A673 (cell line): ENCODE measurements at regions not wholly inside any gene's neighbourhood (a gene's known extent, or its start where the extent isn't known, plus 50 kb on each side); places are given as distances from the start of the nearest gene placed in this dataset.

Source experiments
- BruUV-seq: library from RNA; stranded (reverse); fragments of 400-500 nt; replicated peaks from 2 replicates; lab custom pipeline; 2021; lab: Mats Ljungman, UMichigan
- CTCF ChIA-PET: fragments of 300-600 bp; sonication (Branson Sonifier 250); formaldehyde crosslinking; loops from one replicate; lab custom pipeline; 2022; ENCODE audit warnings: antibody characterized with exemption; lab: Charles Lee
- POLR2A ChIA-PET: fragments of 300-600 bp; sonication (Branson Sonifier 250); formaldehyde crosslinking; loops from one replicate; lab custom pipeline; 2022; ENCODE audit warnings: antibody characterized with exemption; ENCODE audit not compliant: low non-redundant PET; lab: Charles Lee
- DNase-seq: peaks from one replicate; pipeline ENCODE4 v3.0.0-alpha.2; 2015; ENCODE audit warnings: low spot score
- H3K27ac ChIP-seq: fragments of 200-600 bp; sonication (generic); 2 replicates; pipeline ENCODE4 v1.5.1; 2016; ENCODE audit warnings: mixed run types, low read depth, mild to moderate bottlenecking, mixed read lengths, antibody characterized with exemption, low read length; ENCODE audit not compliant: poor library complexity, severe bottlenecking
- H3K27me3 ChIP-seq: fragments of 200-600 bp; sonication (generic); replicated peaks from 2 replicates; pipeline ENCODE4 v1.6.1; 2017; ENCODE audit warnings: mixed run types, low read depth, mild to moderate bottlenecking, mixed read lengths, antibody characterized with exemption, low read length; ENCODE audit not compliant: insufficient read depth, poor library complexity
- H3K36me3 ChIP-seq: fragments of 200-600 bp; sonication (generic); 2 replicates; pipeline ENCODE4 v1.6.1; 2016; ENCODE audit warnings: mixed run types, mild to moderate bottlenecking, mixed read lengths, antibody characterized with exemption, low read length; ENCODE audit not compliant: insufficient read depth, poor library complexity, severe bottlenecking
- H3K4me1 ChIP-seq: fragments of 200-600 bp; sonication (generic); 2 replicates; pipeline ENCODE4 v1.6.1; 2017; ENCODE audit warnings: mixed run types, mild to moderate bottlenecking, mixed read lengths, antibody characterized with exemption, low read length; ENCODE audit not compliant: insufficient read depth, poor library complexity, severe bottlenecking
- H3K4me3 ChIP-seq: fragments of 200-600 bp; sonication (generic); 2 replicates; pipeline ENCODE4 v1.5.1; 2016; ENCODE audit warnings: low read depth, mixed run types, mild to moderate bottlenecking, mixed read lengths, low read length; ENCODE audit not compliant: poor library complexity, severe bottlenecking
- H3K9me3 ChIP-seq: fragments of 200-600 bp; sonication (generic); 2 replicates; pipeline ENCODE4 v1.6.1; 2016; ENCODE audit warnings: mixed run types, low read depth, mild to moderate bottlenecking, mixed read lengths, antibody characterized with exemption, low read length; ENCODE audit not compliant: poor library complexity, severe bottlenecking
- CTCF ChIP-seq: fragments of 300-800, 200-600 bp; sonication (generic); conservative IDR thresholded peaks from 2 replicates; pipeline ENCODE4 v1.5.1; 2017; ENCODE audit warnings: low read depth, mild to moderate bottlenecking, antibody characterized with exemption, low read length, moderate library complexity, mixed read lengths
- EZH2 ChIP-seq: fragments of 200-600 bp; sonication (generic); IDR thresholded peaks from 2 replicates; pipeline ENCODE4 v1.6.1; 2017; ENCODE audit warnings: borderline replicate concordance, low read depth, mild to moderate bottlenecking, mixed read lengths, antibody characterized with exemption, low read length; ENCODE audit not compliant: poor library complexity, severe bottlenecking
- intact Hi-C: fragments of 100-400 bp; cut with micrococcal nuclease; formaldehyde crosslinking; loops from one replicate; pipeline ENCODE4 v1.10.0; 2022; ENCODE audit not compliant: unreplicated experiment

- TF ChIP-seq CTCF: no peak
- TF ChIP-seq EZH2: no peak
- ChIA-PET CTCF (no interaction called here), POLR2A (no interaction called here)
- Histone ChIP-seq H3K9me3 (no peaks in the 10 kb centered on the region), H3K27ac (no peak overlapping the region), H3K27me3 (no peaks in the 10 kb centered on the region), H3K4me1 (no peaks in the 10 kb centered on the region), H3K4me3 (no peak overlapping the region), H3K36me3 (no peaks in the 10 kb centered on the region)
- BruUV-seq: no TSS peak
- intact Hi-C loops: no loop called here
- no peak for DNase-seq
These were observed 692.0 kb downstream of the DHX35 start for GRCh38 chr20:39654171-39654570.

GRCh38 chr20:39651645-39652325, 689.6 kb downstream of the DHX35 start:
- Histone ChIP-seq H3K27me3 (peaks cover under 1% of the 10 kb centered on the region), H3K27ac (no peak overlapping the region), H3K4me3 (no peak overlapping the region), H3K9me3 (no peaks in the 10 kb centered on the region), H3K36me3 (no peaks in the 10 kb centered on the region), H3K4me1 (no peaks in the 10 kb centered on the region)
- ChIA-PET CTCF (no interaction called here), POLR2A (no interaction called here)
- intact Hi-C loops: no loop called here
- TF ChIP-seq CTCF (no peak), EZH2 (no peak)
- no TSS peak for BruUV-seq
- no peak for DNase-seq

- no peaks in the 10 kb centered on the region for H3K36me3 ChIP-seq
- TF ChIP-seq EZH2 (no peak), CTCF (no peak)
- H3K4me3 ChIP-seq: no peak overlapping the region
- DNase-seq: no peak
- H3K27me3 ChIP-seq: peaks cover 3% of the 10 kb centered on the region
- no TSS peak for BruUV-seq
- CTCF ChIA-PET: no interaction called here
- intact Hi-C loops: no loop called here
- H3K4me1 ChIP-seq: no peaks in the 10 kb centered on the region
- H3K9me3 ChIP-seq: no peaks in the 10 kb centered on the region
- POLR2A ChIA-PET: no interaction called here
- no peak overlapping the region for H3K27ac ChIP-seq
These were observed 684.8 kb downstream of the DHX35 start for GRCh38 chr20:39646874-39647413.
